T-helper 1 cell treated with Interleukin-12 subunit alpha and Interleukin-12 subunit beta and Interleukin-4 antibody, amounts not matched to agents 30 ng/mL and 1 ng/mL, for 36 hours (primary cell): ENCODE measurements at regions not wholly inside any gene's neighbourhood (a gene's known extent, or its start where the extent isn't known, plus 50 kb on each side); places are given as distances from the start of the nearest gene placed in this dataset.
"Not testable (repeated sequence)": the region's sequence is repeated elsewhere in the genome, so short reads cannot be mapped to it uniquely, and the experiment has no call there.

Experiments used
- intact Hi-C: fragments of 100-400 bp; cut with micrococcal nuclease; formaldehyde crosslinking; loops from one replicate; pipeline ENCODE4 v1.15.1; 2024

DNA sequence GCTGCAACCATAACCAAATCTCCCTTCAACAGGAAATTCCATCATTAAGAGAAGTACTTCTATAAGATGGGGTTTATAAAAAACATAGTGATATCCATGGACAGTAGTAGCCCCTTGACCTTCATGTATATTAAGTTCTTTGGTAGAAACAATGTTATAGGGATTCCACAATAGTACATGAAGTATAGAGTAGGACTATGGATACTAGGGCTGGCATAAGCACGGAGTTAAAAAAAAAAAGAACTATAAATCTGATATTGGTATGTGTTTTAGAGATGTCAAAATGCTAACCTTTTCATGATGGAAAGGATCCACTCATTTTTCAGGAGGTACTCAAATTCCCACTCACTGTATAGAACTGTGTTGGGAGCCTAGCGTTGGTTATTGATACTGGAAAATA is 337.6 kb downstream of the FGF10 start:
- intact Hi-C loops = no loop called here

DNA sequence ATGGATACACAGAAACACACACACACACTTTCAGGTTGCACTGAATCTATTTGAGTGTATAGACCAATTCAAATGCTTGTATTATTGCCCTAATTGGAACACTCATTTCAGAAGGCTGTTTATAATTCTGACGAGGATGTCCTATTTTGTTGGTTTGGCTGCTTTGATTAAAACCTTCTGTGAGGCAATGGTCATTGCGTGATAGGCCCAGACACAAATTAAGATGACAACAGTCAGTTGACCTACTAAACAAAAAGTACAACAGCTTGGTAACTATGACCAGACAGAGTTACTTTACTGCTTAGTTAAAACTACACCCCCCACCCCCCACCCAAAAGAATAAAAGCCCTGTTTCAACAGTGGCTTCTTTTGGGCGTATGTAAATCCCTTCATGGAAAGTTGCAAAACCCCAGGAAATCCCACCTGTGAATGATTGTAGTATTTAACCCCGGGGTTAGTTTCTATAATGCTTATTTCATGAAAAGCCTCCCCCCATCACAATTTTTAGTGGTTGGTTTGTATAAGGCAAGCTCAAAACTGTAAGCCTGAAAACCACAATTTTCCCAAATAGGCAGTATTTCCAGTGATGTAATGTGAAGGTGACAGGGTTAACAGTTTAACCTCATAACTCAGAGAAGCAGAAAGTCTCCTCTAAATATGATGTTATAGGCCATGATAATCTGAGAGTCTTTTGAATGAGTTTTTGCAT is 340.8 kb downstream of the FGF10 start:
- intact Hi-C loops = no loop called here

DNA sequence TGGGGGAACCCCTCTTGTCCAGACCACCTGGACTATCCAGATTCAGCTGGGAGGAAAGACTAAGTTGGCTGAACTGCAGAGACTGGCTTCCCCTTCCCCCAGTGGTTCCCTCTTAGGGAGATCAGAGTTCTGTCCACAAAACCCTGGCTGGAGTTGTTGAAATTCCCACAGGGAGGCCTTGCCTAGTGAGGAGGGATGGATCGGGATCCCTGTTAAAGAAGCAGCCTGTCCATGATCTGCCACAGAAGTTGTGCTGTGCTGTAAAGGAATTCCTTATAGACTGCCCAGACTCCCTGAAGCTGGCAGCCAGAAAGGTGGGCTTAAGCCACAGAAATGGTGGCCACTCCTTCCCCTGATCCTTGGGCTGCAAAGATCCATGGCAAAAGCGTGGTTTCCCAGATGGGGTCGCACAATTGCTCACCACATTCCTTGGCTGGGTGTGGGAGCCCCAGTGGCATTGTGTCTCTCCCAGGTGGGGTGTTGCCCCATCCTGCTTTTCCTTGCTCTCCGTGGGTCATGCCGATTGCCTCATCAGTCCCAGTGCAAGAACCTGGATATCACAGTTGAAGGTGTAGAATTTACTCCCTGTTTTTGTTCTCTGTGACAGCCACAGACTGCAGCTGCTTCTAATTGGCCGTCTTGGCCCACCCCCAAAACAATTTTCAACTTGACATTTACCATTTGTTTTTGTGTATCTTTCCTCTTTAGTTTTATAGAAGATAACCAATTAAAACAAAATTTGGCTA is 342.4 kb downstream of the FGF10 start:
- intact Hi-C loops = no loop called here

DNA sequence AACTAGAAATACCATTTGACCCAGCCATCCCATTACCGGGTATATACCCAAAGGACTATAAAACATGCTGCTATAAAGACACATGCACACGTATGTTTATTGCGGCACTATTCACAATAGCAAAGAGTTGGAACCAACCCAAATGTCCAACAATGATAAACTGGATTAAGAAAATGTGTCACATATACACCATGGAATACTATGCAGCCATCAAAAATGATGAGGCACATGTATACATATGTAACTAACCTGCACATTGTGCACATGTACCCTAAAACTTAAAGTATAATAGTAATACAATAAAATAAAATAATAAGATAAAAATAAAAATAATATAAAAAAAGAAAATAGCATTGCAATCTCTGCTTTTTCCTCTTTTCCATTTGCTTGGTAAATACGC is 344.7 kb downstream of the FGF10 start:
- intact Hi-C loops = not testable (repeated sequence)

DNA sequence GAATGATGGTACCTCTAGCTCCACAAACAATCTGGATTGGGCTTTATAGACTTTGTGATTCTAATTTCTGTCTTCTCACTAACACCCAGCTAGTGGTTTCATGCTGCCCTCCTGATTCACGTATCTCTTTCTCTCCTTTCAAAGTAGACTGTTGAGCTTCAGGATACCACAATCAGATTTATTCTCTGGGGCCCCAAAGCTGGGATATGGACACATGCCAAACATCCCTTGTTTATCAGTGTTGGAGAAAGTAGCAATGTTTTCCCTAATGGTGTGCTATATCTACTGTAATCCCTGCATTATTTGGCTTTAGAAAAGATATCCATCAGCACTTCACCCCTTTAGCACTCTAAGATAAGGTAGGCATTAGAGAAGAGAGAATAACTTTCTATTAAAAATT is 361.0 kb downstream of the FGF10 start:
- intact Hi-C loops = no loop called here

DNA sequence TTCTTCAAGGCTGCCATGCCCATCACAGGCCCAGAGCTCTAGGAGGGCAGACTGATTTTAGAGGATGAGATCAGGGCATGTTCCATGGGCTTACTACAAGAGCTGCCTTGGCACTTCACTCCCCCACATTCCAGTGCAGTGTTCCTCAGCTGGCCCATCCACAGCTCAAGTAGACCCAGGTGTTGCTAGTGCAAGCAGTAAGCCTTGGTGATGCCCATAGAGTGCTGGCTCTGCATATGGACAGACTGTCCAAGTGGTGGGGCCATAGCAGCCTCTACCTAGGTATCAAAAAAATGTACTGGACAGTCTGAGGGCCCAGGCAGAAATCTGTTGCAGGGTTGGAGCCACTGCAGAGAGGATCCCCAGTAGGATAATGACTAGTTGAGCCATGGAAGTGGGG is 366.6 kb downstream of the FGF10 start:
- intact Hi-C loops = no loop called here

DNA sequence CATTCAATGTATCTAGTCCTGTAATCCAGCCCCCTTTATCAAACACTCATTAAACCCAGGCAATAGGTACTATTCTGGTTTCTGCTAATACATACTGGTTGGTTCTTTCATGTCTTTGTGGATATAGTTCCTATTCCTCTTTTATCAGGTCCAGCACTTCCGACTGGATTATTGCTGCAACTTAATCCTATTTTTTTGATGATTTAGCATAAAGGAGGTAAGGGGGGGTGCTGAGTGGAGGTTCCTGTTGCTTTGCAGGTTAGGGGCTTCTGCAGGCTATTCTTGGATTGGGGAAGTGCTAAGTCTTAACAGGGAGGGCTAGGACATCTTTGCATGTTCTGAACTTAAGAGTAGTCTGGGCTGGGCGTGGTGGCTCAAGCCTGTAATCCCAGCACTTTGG is 377.7 kb downstream of the FGF10 start:
- intact Hi-C loops = no loop called here

DNA sequence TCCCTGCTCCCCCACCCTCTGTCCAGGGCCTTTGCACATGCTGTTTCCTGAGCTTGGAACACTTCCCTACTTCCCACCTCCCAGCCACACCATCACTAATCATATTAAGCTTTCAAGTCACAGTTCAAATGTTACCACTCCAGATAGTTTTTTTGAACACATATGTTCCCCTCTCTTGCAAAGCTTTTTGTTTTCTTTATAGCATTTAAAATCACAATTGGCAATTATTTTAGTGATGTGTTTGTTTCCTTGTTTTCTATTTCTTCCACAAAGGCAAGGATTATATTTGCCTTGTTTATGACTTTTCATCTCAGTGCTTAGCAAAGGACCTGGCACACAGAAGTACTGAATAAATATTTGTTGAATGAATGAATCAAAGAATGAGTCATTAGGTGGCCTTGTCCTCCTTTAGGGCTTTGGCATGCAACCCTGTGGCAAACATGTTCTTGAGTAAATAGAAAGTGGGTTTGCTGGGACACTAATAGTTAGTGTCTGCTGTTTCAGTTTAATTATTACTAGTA is 386.8 kb downstream of the FGF10 start:
- intact Hi-C loops = no loop called here

DNA sequence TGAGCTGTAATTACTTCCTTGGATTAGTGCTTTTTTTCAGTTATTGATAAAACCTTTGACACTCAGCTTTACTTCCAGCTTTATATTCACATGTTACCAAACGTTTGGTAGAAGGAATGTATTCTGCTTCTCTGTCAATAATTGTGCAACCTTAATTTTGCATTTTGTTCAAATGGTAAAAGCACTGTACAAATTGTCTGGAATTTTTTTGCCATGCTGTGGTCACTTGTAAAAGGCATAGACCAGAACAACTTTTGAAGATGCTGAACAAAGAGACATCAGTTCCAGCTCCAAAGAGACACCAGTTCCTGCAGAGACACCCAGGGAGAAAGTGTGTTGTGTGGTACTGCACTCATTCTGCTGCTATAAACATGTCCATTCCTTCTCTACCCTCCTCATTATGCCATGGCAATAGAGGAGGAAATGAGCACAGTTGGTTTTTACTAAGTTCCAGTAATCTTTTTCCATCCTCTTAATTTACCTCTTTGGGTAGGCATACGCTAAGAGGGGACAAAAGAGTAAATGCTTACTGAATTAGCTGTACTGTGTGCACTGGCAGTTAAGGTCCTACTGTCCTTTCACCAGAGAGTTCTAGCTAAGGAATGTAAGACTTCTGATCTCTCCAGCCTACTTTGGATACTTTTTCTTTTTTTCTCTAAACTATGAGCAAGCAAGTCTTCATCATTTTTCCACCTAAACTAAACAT is 387.4 kb downstream of the FGF10 start:
- intact Hi-C loops = no loop called here

DNA sequence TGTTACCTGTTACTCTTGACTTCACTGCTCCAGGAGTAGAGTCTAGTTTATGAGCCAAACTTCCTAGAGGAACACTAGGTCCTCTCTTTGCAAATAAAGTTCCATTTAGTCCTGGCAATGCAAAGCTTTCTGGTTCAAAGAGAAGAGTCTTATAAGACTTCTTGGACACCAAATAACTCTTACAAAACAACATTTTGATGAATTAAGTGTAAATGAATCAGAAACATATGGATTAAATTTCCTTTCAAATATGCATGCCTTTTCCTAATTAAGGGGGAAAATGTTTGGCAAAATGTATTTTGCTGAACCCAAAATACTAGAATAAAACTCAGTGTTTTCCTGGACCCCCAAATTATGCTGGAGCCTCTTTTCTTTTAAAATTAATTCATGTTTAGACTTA is 388.0 kb downstream of the FGF10 start:
- intact Hi-C loops = no loop called here

DNA sequence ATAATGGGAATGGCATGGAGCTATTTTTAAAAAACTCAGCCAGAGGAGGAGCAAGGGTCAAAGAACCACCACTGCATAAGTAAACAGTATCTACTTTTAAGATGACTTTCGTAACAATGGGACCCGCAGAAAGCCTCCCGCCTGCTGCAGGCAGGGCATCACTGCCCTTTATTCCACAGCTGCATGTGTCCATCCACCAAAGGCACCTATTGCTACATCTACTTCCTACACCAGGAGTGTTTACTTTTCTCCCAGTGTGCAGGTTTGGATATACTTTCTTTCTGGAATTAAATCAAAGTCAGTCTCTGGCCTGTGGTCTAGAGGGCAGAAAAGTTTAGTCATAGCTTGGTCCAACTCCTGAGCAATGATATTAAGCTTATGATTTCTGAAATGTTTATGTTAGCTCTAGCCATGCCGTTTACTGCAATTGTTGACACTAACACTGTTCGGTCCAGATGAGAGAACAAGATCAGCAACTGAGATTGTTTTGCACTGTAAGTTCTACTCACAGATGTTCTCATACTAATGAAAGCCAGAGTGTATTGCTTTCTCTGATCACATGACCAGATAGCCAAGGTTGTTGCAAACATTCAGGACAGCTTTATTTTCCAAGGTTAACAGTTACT is 391.5 kb downstream of the FGF10 start:
- intact Hi-C loops = no loop called here

DNA sequence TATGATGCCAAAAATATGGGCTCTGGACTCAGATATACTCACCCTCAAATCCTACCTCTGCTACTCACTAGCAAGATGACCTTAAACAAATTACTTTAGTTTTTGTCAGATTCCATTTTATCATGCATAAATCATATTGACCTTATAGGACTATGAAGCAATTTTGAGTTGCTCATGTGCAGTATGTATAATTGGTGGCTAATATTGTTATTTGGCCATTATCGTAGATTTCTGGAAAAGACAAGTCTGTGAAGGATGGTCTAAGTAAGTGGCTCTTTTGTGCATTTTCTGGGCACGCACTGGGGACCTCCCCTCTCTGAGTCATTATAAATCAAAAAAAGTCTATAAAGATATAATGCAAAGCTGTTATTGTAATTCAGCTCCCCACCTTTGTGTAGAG is 393.0 kb downstream of the FGF10 start:
- intact Hi-C loops = no loop called here

DNA sequence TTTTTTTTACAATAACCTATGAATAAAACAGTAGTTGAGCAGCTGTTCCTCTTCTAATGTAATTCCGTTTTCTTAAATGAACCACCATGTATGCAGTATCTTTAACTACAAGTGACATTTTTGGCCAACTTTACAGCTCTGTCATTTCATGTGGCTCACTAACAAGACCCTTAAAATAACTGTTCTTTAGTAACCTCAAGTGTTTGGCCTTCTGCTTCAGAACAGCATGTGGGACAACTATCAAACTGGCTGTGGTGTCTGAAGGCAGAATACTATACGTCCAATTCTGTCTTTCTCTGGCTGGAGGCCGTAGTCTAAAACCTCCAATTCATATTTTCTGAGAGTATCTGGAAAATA is 391.4 kb downstream of the NNT start:
- intact Hi-C loops = no loop called here

DNA sequence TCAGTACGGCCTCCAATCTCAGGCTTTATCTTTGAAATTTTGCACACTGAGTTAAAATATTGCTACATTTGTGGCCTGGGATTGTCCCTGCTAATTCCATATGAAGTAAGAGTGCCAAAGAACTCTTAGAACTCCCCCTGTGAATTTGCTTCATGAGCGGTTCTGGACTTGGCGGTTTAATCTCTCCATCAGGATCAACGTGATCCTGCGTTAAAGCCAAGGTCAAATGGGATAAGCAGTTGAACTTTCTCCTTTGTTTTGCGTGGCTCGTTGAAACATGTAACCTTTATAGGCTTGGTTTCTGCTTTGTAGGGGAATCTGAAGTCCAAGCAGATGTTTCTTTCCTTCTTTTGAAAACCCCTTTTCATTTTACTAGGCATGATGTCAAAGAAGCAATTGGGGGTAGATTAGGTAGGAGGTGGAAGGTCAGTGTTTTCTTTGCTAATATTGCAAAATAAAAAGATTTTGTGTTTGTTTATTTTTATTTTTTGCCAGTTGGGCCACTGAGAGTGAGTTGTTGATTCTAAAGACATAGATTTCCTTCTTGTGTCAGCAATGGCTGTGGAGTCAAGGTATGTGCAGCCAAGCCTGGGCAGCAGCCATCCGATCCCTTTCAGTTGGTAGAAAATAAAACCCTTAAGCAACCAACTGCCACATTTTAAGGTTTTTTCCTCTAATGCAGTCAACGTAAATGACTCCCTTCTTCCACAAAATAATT is 390.8 kb downstream of the NNT start:
- intact Hi-C loops = no loop called here

DNA sequence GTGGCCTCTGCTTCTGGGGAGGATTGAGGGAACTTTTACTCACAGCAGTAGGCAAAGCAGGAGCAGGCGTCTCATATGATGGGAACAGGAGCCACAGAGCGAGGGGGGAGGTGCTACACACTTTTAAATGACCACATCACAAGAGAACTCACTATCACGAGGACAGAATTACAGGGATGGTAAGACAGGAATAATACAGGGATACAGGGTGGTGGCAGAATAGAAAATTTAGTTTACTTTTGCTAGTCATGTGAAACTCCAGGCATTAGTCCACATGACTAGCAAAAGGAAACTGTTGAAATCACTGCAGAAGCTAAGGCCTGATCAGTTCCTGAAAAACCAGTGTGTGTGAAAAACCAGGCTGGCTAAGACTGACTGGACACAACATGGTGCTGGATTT is 382.4 kb downstream of the NNT start:
- intact Hi-C loops = no loop called here

DNA sequence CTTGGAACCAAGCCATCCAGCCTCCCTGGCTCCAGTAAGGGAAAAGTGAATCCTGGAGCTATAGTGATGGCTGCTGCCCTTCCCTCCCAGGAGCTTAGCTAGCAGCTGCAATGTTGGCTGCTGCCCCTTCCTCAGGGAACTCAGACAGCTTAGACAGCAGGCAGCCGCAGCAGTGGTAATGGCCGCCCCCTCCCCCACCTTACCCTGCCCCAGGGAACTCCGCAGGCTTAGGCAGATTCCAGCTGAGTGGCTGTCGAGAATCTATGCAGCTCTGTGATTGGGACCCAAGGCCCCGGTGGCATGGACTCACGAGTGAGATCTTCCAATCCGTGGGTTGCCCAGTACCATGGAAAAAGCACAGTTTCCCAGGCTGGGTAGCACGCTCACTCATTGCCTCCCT is 378.6 kb downstream of the NNT start:
- intact Hi-C loops = no loop called here

DNA sequence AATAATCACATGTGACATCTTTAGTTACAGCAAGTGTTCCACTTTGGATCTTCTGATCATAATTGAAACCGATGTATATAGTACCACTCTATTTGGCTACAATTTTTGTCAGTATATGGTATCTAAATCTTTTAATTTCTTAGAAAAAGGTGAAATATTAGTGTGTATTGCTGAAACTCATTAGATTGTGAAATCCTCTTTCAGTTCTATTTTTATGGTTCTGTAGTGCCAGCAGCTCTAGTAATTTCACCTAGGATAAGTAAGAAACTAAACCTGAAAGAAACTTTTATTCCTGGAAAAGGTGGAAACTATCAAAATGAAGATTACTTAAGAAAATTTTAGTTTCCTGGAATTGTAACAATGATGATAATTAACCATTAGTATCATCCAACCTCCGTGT is 370.9 kb downstream of the NNT start:
- intact Hi-C loops = no loop called here

DNA sequence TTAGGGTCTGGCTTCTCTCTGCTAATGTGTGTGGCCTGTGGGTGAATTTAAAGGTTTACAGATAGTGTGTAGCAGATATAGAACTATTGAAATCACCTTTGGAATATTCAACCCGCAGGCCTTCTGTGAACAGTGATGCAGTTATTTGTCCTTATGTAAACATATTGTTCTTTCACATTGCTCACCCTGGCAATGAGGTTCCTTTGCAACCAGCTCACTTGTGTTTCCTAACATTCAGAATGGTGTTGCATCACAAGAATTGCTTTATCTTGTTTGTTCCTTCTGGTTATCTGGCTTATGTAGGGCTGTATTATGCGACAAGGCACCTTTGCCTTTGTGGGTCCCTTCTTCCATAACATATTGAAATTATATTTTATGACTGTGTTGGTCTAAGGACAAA is 370.3 kb downstream of the NNT start:
- intact Hi-C loops = no loop called here

DNA sequence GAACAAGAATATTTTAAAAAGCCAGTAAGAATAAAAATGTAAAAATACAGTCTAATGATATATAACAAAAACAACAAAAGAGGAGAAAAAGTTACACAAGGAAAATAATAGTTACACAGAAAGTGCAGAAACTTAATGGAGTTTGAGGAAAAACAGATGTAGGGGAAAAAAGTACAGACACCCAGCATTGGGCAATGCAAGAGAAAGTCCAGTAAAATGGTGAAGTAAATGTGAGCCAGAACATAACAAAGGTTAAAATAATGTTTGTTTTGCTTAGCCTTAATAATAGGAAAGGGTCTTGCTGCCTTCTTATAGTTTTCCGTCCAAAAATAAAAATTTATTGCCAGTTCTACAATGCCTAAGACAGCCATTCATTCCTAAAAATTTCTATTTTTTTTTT is 364.2 kb downstream of the NNT start:
- intact Hi-C loops = no loop called here

DNA sequence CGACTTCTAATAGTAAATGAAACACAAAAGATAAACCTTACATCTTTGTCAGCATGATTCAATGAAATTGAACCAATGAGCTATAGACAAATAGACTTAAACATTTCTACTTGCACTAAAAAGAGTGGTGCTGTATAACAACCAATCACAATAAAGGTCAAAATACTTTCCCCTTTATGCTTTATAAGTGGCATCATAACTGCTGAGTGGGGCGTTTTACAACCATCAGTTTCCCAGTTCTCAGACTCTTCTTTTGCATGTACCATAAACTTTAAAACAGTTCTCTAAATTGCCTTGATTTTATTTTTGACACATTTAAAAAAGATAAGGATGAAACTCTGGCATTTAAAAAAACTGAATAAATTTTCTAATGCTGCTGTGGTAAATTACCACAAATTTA is 356.2 kb downstream of the NNT start:
- intact Hi-C loops = no loop called here

DNA sequence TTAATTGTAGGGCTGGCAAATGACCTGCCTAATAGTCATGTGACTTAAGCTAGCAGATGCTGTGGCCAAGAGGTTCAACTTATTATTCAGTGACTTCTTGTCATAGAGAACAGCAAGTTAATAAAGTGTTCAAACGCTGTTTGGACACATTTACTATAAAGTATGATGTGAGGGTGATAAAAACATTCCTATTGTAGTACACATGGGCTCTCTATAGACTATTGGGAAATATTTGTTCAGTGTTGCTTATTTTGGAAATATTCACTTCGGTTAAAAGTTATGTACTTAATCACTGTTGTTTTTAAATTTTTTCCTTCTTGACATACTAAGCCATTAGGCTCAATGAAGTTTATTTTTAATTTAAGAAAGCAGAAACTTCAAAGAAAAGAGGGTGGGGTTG is 345.0 kb downstream of the NNT start:
- intact Hi-C loops = no loop called here
